ENCODE measurements at regions not wholly inside any gene's neighbourhood (a gene's known extent, or its start where the extent isn't known, plus 50 kb on each side); places are given as distances from the start of the nearest gene placed in this dataset.
A peak's percentile ranks its signal among the peaks of the same experiment; 100 is the strongest.
"Not testable (repeated sequence)": the region's sequence is repeated elsewhere in the genome, so short reads cannot be mapped to it uniquely, and the experiment has no call there.

- DNase-seq, result not testable (repeated sequence)
Measured at GRCh38 chr1:224028802-224029201, 85.1 kb upstream of the FBXO28 start.

DNA sequence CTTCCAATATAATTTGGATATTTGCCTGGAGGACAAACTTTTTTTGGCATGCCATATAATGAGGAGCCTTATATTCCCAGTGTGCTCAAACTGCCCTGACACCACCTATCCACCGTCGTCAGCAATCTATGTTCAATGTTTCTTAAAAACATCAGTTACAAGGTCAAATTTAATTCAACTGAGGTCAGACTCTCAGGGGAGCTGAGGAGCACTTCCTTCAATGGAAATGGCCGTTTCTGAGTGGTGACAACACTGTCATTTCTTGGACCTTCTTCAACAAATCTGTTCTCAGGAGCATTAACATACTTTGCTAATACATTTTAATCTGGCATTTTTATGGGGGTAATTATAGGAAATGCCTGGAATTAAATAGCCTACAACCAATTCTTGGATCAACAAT is 90.8 kb upstream of the FBXO28 start:
- DNase-seq, result not testable (repeated sequence)

DNA sequence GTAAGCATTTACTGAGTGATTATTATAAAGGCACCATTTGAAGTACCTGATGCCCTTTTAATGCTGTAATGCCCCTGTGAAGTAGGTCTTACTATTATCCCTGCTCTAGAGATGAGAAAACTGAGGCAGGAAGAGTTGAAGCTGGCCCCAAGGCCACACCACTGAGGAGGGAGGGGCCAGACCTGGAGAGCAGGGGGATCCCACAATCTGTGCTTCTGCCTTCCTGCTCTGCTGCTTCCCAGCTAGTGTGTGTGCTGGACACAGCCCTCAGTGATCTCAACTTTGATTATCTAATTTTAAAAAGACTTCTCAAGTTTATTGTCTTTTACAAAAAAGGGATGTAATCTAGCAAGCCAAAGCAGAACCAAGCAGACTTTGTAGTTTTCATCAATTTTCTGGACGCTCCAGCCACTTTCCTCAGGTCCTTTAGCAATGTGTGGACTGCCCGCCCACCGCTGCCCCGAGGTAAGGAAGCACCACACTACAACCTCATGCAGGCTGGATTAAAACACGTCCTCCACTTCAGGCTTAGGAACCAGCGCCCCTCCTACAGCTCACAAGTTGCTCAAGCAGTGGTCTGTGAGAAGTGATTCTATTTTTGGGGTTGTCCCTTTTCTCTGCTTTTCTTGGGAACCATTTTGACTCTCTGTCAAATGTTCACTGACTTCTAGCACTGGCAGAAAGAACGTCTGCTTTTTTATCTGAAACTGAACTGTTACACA is 91.5 kb upstream of the FBXO28 start:
- DNase-seq, result not testable (repeated sequence)

GRCh38 chr1:224019866-224020265 is 94.0 kb upstream of the FBXO28 start:
- DNase-seq, result not testable (repeated sequence)

DNA sequence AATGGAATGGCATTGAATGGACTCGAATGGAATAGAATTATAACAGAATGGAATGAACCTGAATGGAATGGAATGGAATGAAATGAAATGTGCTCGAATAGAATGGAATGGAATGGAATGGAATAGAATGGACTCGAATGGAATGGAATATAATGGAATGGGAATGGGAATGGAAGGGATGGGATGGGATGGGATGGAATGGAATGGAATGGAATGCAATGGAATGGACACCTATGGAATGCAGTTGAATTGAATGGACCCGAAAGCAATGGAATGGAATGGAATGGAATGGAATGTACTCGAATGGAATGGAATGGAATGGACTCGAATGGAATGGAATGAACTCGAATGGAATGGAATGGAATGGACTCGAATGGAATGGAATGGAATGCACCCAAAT is 98.1 kb upstream of the FBXO28 start:
- not testable (repeated sequence) for DNase-seq

DNA sequence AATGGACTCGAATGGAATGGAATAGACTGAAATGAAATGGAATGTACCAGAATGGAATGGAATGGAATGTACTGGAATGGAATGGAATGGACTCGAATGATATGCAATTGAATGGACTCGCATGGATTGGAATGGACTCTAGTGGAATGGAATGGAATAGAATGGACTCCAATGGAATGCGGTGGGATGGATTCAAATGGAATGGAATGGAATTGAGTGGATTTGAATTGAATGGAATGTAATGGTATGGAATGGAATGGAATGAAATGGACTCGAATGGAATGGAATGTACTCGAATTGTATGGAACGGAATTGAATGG is 99.6 kb upstream of the FBXO28 start:
- no peak for DNase-seq

DNA sequence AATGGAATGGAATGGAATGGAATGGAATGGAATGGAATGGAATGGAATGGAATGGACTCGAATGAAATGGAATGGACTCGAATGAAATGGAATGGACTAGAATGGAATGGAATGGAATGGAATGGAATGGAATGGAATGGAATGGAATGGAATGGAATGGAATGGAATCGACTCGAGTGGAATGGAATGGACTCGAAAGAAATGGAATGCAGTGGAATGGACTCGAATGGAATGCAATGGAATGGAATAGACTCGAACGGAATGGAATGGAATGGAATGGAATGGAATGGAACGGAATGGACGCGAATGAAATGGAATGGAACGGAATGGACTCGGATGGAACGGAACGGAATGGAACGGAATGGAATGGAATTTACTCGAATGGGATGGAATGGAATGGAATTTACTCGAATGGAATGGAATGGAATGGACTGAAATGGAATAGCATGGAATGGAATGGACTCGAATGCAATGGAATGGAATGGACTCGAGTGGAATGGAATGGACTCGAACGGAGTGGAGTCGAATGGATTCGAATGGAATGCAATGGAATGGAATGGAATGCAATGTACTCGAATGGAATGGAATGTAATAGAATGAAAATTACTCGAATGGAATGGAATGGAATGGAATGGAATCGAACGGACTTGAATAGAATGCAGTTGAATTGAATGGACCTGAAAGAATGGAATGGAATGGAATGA is 100.1 kb upstream of the FBXO28 start:
- DNase-seq, result not testable (repeated sequence)

DNA sequence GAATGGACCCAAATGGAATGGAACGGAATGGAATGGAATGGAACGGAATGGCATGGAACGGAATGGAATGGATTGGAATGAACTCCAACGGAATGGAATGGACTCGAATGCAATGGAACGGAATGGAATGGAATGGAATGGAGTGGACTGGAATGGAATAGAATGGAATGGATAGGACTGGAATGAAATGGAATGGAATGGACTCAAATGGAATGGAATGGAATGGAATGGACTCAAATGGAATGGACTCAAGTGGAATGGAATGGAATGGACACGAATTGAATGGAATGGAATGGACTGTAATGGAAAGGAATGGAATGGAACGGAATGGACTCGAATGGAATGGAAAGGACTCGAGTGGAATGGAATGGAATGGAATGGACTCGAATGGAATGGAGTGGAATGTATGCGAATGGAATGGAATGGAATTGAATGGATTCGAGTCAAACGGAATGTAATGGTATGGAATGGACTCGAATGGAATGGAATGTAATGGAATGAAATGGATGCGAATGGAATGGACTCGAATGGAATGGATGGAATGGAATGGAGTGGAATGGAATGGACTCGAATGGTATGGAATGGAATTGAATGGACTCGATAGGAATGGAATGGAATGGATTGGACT is 101.0 kb upstream of the FBXO28 start:
- not testable (repeated sequence) for DNase-seq

DNA sequence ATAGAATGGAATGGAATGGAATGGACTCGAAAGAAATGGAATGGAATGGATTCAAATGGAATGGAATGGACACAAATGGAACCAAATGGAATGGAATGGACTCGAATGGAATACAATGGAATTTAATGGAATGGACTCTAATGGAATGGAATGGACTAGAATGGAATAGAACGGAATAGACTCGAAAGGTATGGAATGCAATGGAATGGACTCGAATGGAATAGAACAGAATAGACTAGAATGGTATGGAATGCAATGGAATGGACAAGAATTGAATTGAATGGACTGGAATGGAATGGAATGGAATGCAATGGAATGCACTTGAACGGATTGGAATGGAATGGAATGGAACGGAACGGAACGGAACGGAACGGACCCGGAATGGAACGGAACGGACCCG is 101.7 kb upstream of the FBXO28 start:
- not testable (repeated sequence) for DNase-seq

DNA sequence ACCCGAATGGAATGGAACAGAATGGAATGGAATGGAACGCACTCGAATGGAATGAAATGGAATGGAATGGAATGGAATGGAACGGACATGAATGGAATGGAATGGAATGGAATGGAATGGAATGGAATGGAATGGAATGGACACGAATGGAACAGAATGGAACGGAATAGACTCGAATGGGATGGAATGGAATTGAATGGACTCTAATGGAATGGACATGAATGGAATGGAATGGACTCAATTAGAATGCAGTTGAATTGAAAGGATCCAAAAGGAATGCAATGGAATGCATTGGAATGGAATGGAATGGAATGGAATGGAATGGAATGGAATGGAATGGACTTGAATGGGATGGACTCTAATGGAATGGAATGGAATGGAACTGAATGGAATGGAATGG is 102.2 kb upstream of the FBXO28 start:
- DNase-seq, result not testable (repeated sequence)

DNA sequence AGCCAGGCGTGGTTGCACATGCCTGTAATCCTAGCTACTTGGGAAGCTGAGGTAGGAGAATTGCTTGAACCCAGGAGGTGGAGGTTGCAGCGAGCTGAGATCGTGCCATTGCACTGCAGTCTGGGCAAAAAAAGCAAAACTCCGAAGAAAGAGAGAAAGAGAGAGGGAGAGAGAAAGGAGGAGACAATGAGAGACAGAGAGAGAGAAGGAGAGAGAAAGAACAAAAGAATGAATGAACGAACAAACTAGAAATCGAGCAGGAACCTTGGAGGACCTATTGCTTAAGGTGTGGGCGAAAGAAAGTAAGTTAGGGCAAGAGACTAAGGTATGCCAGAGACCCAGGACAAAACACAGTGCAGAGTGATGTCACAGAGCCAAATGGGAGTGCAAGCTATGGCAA is 102.8 kb upstream of the FBXO28 start:
- DNase-seq, result not testable (repeated sequence)

DNA sequence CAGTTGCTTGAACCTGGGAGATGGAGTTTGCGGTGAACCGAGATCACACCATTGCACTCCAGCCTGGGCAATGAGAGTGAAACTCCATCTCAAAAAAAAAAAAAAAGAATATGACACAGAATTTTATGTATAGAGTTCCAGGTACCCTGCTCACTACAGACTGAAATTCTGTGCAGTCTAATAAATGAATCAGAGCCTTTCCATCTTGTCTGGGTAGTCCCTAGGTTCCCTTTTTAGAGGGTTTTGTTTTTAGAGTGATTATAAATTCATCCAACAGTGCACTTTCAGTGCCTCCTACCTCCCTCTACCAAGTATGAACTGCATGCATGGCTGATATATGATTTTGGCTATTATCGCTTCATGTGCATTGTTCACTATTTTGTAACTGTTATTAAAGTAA is 107.9 kb upstream of the FBXO28 start:
- DNase-seq, result not testable (repeated sequence)

DNA sequence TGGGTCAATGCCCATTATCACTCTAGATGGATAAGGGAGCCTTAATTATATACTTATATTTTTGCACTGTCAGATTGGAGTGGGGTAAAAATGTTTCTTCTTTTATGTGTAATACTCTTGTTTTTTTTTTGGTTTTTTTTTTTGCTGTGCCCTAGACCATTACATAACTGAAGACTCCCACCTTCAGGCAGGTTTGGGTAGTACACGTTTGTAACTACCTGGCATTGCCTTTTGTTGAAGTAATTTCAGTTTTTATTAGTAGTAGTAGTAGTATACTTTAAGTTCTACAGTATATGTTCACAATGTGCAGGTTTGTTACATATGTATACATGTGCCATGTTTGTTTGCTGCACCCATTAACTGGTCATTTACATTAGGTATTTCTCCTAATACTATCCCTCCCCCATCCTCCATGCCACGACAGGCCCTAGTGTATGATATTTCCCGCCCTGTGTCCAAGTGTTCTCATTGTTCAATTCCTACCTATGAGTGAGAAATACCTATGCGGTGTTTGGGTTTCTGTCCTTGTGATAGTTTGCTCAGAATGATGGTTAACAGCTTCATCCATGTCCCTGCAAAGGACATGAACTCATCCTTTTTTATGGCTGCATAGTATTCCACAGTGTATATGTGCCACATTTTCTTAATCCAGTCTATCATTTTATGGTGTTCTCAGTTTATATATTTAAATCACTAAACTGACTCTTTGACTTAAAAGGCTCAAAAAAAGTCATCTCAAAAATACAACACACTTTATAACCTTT is 109.2 kb upstream of the FBXO28 start:
- peak; percentile 25 for DNase-seq

DNA sequence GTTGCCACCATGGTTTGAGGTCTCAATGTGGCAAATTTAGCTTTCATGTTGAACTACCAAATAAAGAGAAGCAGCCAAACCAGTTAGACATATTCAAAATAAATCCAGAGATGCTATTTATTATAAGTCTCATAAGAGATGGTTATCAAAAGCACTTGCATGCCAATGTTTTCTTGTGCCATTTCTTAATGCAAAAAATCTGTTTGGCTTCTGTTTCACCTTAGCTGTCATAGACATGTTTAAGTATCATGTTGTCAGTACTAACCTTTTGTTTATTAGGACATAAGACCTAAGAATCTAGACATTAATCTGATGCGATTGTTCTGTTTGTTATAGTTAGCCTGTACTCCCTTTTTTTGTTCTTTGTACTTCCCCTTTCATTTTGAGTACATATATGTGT is 110.0 kb upstream of the FBXO28 start:
- DNase-seq, result not testable (repeated sequence)

- DNase-seq, result not testable (repeated sequence)
Measured at GRCh38 chr1:224001757-224002156, 112.2 kb upstream of the FBXO28 start.

DNA sequence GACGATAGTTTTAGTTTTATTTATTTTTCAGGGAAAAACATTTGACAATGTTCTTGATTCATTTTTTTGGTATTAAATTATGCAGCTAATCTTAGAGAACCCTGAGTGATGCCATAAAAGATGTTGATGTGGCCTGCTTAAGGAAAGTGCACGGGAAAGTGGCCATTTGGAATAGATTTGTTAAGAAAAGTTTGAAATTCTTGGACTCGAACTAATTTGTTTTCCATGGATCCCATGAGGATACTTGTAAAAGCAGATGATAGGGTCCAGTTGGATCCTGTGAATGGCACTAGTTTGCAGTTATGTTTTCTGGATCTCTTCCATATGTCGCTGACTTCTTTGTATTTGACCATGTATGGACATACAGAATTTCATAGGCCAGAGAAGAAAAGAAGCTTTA is 114.2 kb upstream of the FBXO28 start:
- DNase-seq, result not testable (repeated sequence)

GRCh38 chr1:223998676-223999455 is 115.0 kb upstream of the FBXO28 start:
- DNase-seq, result peak; percentile 77

- DNase-seq, result not testable (repeated sequence)
Measured at GRCh38 chr1:223996376-223996775, 117.5 kb upstream of the FBXO28 start.

DNA sequence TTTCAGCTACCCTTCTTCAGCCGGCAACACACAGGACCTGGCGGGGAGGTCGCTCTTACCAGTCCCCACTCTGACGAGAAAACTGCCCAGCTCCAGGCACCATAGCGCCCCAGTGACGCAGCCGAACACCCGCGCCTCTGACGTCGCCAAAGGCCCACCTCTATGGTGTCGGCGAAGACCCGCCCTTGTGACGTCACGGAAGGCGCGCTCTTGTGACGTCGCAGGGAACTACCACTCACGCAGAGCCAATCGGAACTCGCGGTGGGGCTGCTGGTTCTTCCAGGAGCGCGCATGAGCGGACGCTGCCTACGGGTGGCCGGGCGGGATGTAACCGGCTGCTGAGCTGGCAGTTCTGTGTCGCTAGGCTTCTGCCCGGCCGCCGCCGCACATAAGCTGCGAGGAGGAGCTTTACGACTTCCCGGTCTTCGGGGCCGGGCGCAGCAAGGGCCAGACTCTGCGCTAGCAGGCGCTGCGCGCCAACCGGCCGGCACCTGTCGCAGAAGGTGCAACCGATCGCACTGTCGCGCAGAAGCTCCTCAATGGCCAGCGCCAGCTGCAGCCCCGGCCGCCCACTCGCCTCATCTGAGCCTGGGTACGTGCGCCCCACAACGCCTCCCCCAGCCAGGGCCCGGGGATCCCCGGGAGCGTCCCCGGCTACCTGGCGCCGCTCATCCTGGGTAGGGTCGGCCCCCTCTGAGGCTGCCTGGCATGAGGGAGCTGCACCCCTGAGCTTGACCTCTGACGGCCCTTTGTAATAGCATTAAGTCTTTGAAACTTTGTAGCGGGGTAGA is 121.3 kb upstream of the FBXO28 start:
- DNase-seq, result peak; percentile 99

DNA sequence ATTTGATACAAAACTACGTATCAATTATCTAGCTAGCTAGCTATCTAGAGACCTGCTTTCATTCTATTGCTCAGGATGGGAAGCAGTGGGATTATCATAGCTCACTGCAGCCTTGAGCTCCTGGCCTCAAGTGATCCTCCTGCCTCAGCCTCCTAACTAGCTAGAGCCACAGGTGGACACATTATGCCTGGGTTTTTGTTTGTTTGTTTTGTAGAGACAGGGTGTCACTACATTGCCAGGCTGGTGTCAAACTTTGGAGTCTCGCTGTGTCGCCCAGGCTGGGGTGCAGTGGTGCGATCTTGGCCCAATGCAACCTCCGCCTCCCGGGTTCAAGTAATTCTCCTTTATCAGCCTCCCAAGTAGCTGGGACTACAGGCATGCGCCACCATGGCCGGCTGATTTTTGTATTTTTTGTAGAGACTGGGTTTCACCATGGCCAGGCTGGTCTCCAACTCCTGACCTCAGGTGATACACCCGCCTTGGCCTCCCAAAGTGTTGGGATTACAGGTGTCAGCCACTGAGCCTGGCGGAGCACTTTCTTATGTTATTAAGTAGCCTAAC is 122.5 kb upstream of the FBXO28 start:
- not testable (repeated sequence) for DNase-seq

DNA sequence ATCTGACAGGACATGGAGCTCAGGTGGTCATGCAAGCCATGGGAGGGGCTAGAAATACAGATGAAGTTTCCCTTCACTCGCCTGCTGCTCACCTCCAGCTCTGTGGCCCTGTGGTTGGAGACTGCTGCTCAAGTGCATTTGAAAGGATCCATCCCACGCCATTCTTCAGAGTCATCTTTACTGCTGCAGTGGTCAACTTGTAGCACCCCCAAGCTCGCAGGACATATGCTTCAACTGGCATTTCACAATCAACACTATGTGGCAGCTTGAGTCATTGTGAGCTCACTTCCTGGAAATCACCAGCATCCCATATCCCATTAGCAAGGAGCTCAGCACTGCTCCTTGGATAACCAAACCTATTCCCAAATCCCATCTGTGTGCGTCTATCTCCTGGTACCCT is 116.2 kb upstream of the TP53BP2 start:
- DNase-seq, result not testable (repeated sequence)

Data from MV-4-11 (cell line).